HG03135 (cell line): ENCODE measurements at regions not wholly inside any gene's neighbourhood (a gene's known extent, or its start where the extent isn't known, plus 50 kb on each side); places are given as distances from the start of the nearest gene placed in this dataset.

Experiments used
- ATAC-seq: cut with Tn5 transposase; IDR thresholded peaks from one replicate; pipeline ENCODE4 v1.9.1; 2021; ENCODE audit warnings: mild to moderate bottlenecking, moderate library complexity; ENCODE audit not compliant: unreplicated experiment

GRCh38 chr3:16807391-16807790 lies 77.4 kb upstream of the PLCL2 start:
- ATAC-seq = no peak

DNA sequence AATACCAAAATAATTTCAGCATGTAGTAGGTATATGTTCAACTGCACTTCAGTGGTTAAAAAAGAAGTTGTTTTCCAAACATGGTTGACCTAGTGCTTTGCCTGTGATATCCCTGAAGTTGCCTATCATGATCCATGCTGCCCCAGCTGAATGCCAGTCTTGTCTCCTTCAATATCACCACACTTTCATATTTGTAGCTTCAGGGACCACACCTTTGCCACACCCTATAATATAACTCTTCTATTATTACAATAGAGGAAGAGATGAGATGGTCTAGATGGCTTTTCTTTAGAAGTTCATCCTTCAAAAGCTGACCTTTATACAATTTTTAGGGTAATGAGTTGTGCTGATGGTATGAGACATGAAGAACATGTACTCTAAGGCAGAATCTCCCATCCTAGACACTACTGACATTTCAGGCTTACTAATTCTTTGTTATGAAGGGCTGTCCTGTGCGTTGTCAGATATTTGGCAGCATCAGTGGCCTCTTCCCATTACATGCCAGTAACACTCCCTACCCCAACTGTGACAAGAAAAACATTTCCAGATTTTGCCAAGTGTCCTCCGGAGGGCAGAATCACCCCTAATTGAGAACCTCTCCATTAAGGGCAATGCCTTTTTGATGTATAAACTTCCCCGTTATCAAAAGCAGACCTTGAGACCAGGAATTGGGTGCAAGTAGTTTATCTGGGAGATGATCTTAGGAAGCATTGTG lies 76.2 kb upstream of the PLCL2 start:
- ATAC-seq = no peak

DNA sequence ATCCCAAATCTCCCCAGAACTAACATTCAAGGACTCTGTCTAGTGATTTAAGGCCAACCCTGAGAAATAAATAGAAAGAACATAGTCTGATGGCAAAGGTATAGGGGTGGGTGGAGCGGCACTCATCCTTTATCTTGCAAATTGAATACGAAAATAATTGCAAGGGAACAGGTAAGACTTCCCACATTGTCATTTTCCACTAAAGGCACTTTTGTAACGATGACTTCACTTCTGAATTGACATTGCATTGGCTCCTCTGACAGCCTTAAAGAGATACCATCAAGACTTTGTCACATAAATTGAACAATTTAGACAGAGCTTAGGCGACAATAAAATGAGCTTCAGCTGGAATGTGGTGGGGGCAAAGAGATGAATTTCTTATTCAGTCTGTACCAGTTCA lies 75.3 kb upstream of the PLCL2 start:
- ATAC-seq = no peak

DNA sequence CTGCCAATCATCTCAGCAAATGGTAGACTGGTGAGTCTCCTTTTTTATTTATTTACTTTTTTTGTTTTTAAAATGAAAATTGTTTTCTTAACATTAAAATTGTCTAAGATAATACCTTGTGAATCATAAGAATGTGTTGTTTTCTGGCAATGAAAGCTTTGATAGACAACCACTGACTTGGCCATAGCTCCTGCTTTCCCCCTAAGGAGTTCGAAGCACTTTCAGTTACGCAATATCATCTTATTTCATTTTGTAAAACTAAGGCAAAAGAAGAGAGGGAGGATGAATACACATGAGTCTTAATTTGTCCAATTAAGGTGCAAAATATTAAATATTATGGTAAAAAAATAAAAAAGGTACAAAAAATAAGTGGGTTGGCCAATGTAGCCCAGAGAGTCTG lies 74.8 kb upstream of the PLCL2 start:
- ATAC-seq = no peak

- no peak for ATAC-seq
These were observed 74.0 kb upstream of the PLCL2 start for GRCh38 chr3:16810593-16811367.

- ATAC-seq = no peak
These were observed 72.8 kb upstream of the PLCL2 start for GRCh38 chr3:16811950-16812349.

GRCh38 chr3:16813336-16813735 lies 71.4 kb upstream of the PLCL2 start:
- no peak for ATAC-seq

- no peak for ATAC-seq
These were observed 68.5 kb upstream of the PLCL2 start for GRCh38 chr3:16816048-16816780.

DNA sequence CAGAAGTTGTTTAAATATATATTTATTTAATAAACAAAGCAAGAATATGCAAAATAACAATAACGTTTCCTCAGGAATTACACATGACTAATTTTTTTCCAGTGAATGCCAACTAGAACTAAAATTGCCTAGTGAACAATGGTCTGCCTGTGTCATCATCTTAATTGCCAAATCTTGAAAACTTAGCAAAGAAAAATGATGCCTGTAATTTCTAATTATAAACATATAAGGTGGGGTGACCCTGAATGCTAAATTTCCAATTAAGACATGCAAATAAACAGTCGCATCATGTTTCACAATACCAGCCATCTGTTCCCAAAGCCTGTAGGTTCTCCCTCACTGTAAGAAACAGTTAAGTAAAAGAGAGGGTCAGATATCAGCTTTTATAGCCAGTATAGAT lies 67.6 kb upstream of the PLCL2 start:
- ATAC-seq = no peak

- no peak for ATAC-seq
These were observed 66.6 kb upstream of the PLCL2 start for GRCh38 chr3:16818194-16818593.

- no peak for ATAC-seq
These were observed 65.8 kb upstream of the PLCL2 start for GRCh38 chr3:16818945-16819344.

- no peak for ATAC-seq
These were observed 64.3 kb upstream of the PLCL2 start for GRCh38 chr3:16820485-16820884.

DNA sequence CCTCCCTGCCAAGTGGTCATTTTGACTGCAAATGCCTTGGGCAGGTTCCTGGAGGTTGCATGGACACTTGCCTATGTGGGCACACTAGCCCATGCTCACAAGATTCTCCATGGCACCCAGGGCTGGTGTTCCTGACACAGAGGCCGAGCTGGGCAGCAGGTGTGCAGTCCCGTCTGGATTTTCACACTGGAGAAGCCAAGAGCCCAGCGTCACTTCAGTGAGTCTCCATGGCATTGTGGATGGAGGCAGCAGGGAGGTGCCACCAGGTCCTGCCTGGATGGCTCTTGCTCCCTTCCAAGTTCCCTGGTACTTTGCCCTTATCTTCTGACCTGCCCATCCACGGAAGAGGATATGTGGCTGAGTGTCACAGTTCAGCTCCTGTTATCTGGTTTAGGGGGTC lies 63.7 kb upstream of the PLCL2 start:
- no peak for ATAC-seq

DNA sequence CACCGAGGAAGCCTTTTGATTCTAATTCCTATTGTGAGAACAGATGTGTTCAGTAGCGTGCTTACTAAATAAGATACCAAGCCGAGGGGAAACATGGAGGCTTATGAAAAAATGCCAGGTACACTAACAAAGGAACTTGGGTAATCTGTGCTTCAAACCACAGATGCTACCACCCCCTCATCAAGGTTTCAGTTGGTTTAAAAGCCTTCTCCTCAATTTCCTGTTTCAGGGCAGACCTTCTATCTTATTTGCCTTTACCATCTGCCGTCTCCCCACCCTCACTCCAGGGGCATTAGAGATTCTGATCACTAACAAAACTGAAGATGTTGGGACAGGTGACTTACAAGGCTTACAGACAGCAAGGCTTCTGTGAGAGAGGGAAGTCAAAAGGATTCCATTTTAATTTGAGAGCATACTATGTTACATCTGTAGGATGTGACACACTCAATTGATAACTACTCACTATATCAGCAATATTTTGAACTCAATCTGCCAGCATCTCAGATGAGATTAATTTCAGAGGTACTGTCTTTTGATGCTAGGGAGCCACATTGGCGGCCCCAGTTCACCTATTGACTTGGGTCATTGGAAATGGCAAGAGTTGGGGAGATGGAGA lies 60.6 kb upstream of the PLCL2 start:
- ATAC-seq = peak; percentile 61

GRCh38 chr3:16825617-16826204 lies 59.0 kb upstream of the PLCL2 start:
- no peak for ATAC-seq

DNA sequence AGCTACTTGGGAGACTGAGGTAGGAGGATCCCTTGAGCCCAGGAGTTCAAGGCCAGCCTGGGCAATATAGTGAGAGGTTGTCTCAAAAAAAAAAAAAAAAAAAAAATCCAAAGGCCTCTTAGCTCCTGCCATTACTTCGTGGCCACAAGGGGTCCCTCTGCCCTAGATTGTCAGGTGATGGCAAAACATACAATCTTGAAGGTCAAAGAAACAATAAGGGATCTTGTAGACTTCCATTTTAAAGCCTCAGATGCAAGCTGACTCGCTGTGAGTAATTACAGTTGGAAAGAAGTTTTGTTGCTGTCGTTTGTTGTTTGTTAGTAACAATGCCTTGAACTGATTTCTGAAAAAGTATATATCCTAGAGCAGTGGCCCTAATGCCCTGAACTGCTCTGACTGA lies 55.9 kb upstream of the PLCL2 start:
- no peak for ATAC-seq

- no peak for ATAC-seq
These were observed 52.9 kb upstream of the PLCL2 start for GRCh38 chr3:16831846-16832245.

- no peak for ATAC-seq
These were observed 50.5 kb upstream of the PLCL2 start for GRCh38 chr3:16834214-16834613.

- ATAC-seq = no peak
These were observed 50.0 kb upstream of the PLCL2 start for GRCh38 chr3:16834753-16835152.
